HG02840 (cell line): ENCODE measurements at regions not wholly inside any gene's neighbourhood (a gene's known extent, or its start where the extent isn't known, plus 50 kb on each side); places are given as distances from the start of the nearest gene placed in this dataset.
A peak's percentile ranks its signal among the peaks of the same experiment; 100 is the strongest.
"Not testable (repeated sequence)": the region's sequence is repeated elsewhere in the genome, so short reads cannot be mapped to it uniquely, and the experiment has no call there.

Experiments used
- ATAC-seq: cut with Tn5 transposase; IDR thresholded peaks from one replicate; pipeline ENCODE4 v1.9.1; 2021; ENCODE audit warnings: mild to moderate bottlenecking, moderate library complexity, moderate number of reproducible peaks; ENCODE audit not compliant: unreplicated experiment, low FRiP score

GRCh38 chr12:58396239-58396638, 454.9 kb downstream of the ATP23 start:
- ATAC-seq, result no peak

- ATAC-seq, result no peak
Observed at GRCh38 chr12:58405363-58405762, 464.0 kb downstream of the ATP23 start.

GRCh38 chr12:58408516-58408915, 467.1 kb downstream of the ATP23 start:
- ATAC-seq, result no peak

GRCh38 chr12:58412461-58413060, 471.2 kb downstream of the ATP23 start:
- ATAC-seq, result no peak

- no peak for ATAC-seq
Observed at GRCh38 chr12:58413794-58414193, 472.4 kb downstream of the ATP23 start.

GRCh38 chr12:58414398-58414871, 473.1 kb downstream of the ATP23 start:
- ATAC-seq, result no peak

GRCh38 chr12:58415716-58416115, 474.3 kb downstream of the ATP23 start:
- ATAC-seq, result no peak

- ATAC-seq, result no peak
Observed at GRCh38 chr12:58416236-58416635, 474.9 kb downstream of the ATP23 start.

GRCh38 chr12:58419196-58419760, 477.9 kb downstream of the ATP23 start:
- no peak for ATAC-seq

- no peak for ATAC-seq
Observed at GRCh38 chr12:58419905-58420304, 478.5 kb downstream of the ATP23 start.

GRCh38 chr12:58420503-58420902, 479.1 kb downstream of the ATP23 start:
- no peak for ATAC-seq

- no peak for ATAC-seq
Observed at GRCh38 chr12:58421990-58422389, 480.6 kb downstream of the ATP23 start.

GRCh38 chr12:58424735-58425392, 483.5 kb downstream of the ATP23 start:
- peak; percentile 31 for ATAC-seq

- ATAC-seq, result peak; percentile 95
Observed at GRCh38 chr12:58425481-58426392, 484.4 kb downstream of the ATP23 start.

- ATAC-seq, result not testable (repeated sequence)
Observed at GRCh38 chr12:58426437-58426836, 485.1 kb downstream of the ATP23 start.

- no peak for ATAC-seq
Observed at GRCh38 chr12:58433959-58434358, 486.3 kb downstream of the LRIG3 start.

- ATAC-seq, result no peak
Observed at GRCh38 chr12:58434726-58435125, 485.6 kb downstream of the LRIG3 start.

GRCh38 chr12:58435647-58436046, 484.7 kb downstream of the LRIG3 start:
- no peak for ATAC-seq

- no peak for ATAC-seq
Observed at GRCh38 chr12:58441483-58441882, 478.8 kb downstream of the LRIG3 start.

GRCh38 chr12:58443273-58443980, 476.9 kb downstream of the LRIG3 start:
- no peak for ATAC-seq
